Neural cell (in vitro differentiated cells): ENCODE measurements at regions not wholly inside any gene's neighbourhood (a gene's known extent, or its start where the extent isn't known, plus 50 kb on each side); places are given as distances from the start of the nearest gene placed in this dataset.

Experiments
- H2AFZ ChIP-seq: fragments of 200-600, 300-800 bp; sonication (generic), shearing (Covaris generic); 2 replicates; pipeline ENCODE4 v1.6.0; 2014; ENCODE audit warnings: low read depth, mild to moderate bottlenecking, antibody characterized with exemption, low read length, moderate library complexity
- H3F3A ChIP-seq: fragments of 200-600 bp; shearing (Covaris generic); 2 replicates; pipeline ENCODE4 v1.6.1; 2016; ENCODE audit warnings: mild to moderate bottlenecking, moderate library complexity, mixed read lengths, antibody characterized with exemption, low read length; ENCODE audit not compliant: insufficient read depth, poor library complexity, severe bottlenecking
- H3K27ac ChIP-seq: fragments of 200-600, 300-800 bp; sonication (generic), shearing (Covaris generic); 2 replicates; pipeline ENCODE4 v1.5.1; 2014; ENCODE audit warnings: mild to moderate bottlenecking, low read length, moderate library complexity
- H3K27me3 ChIP-seq: fragments of 300-800, 200-600 bp; sonication (generic), shearing (Covaris generic); 2 replicates; pipeline ENCODE4 v1.6.0; 2014; ENCODE audit warnings: mild to moderate bottlenecking, low read depth, low read length, moderate library complexity; ENCODE audit not compliant: insufficient read depth
- H3K36me3 ChIP-seq: fragments of 300-800, 200-600 bp; sonication (generic), shearing (Covaris generic); 2 replicates; pipeline ENCODE4 v1.5.1; 2014; ENCODE audit warnings: mild to moderate bottlenecking, antibody characterized with exemption, low read length, moderate library complexity; ENCODE audit not compliant: insufficient read depth
- H3K4me2 ChIP-seq: fragments of 300-800, 200-600 bp; sonication (generic), shearing (Covaris generic); 2 replicates; pipeline ENCODE4 v1.6.0; 2014; ENCODE audit warnings: mild to moderate bottlenecking, low read length
- H3K4me3 ChIP-seq: fragments of 300-800, 200-600 bp; sonication (generic), shearing (Covaris generic); 2 replicates; pipeline ENCODE4 v1.5.1; 2014; ENCODE audit warnings: mild to moderate bottlenecking, low read length, moderate library complexity
- H3K79me2 ChIP-seq: fragments of 200-600 bp; shearing (Covaris generic); replicated peaks from 2 replicates; pipeline ENCODE4 v1.6.0; 2014; ENCODE audit warnings: mild to moderate bottlenecking, low read length, moderate library complexity; ENCODE audit not compliant: insufficient read depth
- H3K9ac ChIP-seq: fragments of 300-800, 200-600 bp; sonication (generic), shearing (Covaris generic); 2 replicates; pipeline ENCODE4 v1.6.1; 2016; ENCODE audit warnings: mild to moderate bottlenecking, low read length, mixed read lengths
- H3K9me2 ChIP-seq: fragments of 200-600 bp; shearing (Covaris generic); 2 replicates; pipeline ENCODE4 v1.6.1; 2016; ENCODE audit warnings: mild to moderate bottlenecking, low read length, mixed read lengths; ENCODE audit not compliant: insufficient read depth
- H3K9me3 ChIP-seq: fragments of 200-600, 300-800 bp; sonication (generic), shearing (Covaris generic); 2 replicates; pipeline ENCODE4 v1.6.1; 2016; ENCODE audit warnings: mild to moderate bottlenecking, mixed run types, low read length, moderate library complexity, mixed read lengths
- H4K20me1 ChIP-seq: fragments of 200-600 bp; shearing (Covaris generic); 2 replicates; pipeline ENCODE4 v1.6.1; 2016; ENCODE audit warnings: mild to moderate bottlenecking, mixed run types; ENCODE audit not compliant: insufficient read depth
- CTCF ChIP-seq: fragments of 450-650 bp; IDR thresholded peaks from 2 replicates; pipeline ENCODE4 v1.5.1; 2014; ENCODE audit warnings: antibody characterized with exemption, mild to moderate bottlenecking, moderate library complexity; ENCODE audit not compliant: poor library complexity, severe bottlenecking
- EP300 ChIP-seq: fragments of 450-650 bp; conservative IDR thresholded peaks from 2 replicates; pipeline ENCODE4 v1.6.1; 2014; ENCODE audit warnings: antibody characterized with exemption, mild to moderate bottlenecking, moderate library complexity; ENCODE audit not compliant: poor library complexity, severe bottlenecking
- EZH2 ChIP-seq: fragments of 200-600, 300-800 bp; shearing (Covaris generic), sonication (generic); IDR thresholded peaks from 2 replicates; pipeline ENCODE4 v1.6.1; 2014; ENCODE audit warnings: antibody characterized with exemption, low read length, borderline replicate concordance, mild to moderate bottlenecking; ENCODE audit not compliant: insufficient read depth, poor library complexity, severe bottlenecking
- MXI1 ChIP-seq: fragments of 450-650 bp; conservative IDR thresholded peaks from 2 replicates; pipeline ENCODE4 v1.6.1; 2014; ENCODE audit warnings: antibody characterized with exemption, mild to moderate bottlenecking; ENCODE audit not compliant: poor library complexity, severe bottlenecking
- POLR2AphosphoS5 ChIP-seq: IDR thresholded peaks from 2 replicates; pipeline ENCODE4 v1.6.1; 2012
- RAD21 ChIP-seq: fragments of 450-650 bp; conservative IDR thresholded peaks from 2 replicates; pipeline ENCODE4 v1.6.1; 2014; ENCODE audit warnings: antibody characterized with exemption, mild to moderate bottlenecking, moderate library complexity
- REST ChIP-seq: IDR thresholded peaks from 2 replicates; pipeline ENCODE4 v1.6.1; 2012; ENCODE audit warnings: borderline replicate concordance
- SMC3 ChIP-seq: fragments of 450-650 bp; conservative IDR thresholded peaks from 2 replicates; pipeline ENCODE4 v1.6.1; 2014; ENCODE audit warnings: antibody characterized with exemption, mild to moderate bottlenecking, moderate library complexity; ENCODE audit not compliant: poor library complexity
- TAF1 ChIP-seq: IDR thresholded peaks from 2 replicates; pipeline ENCODE4 v1.6.1; 2012; ENCODE audit warnings: low read depth

- no peaks in the 10 kb centered on the region for H3K27me3 ChIP-seq
- TF ChIP-seq TAF1 (no peak), SMC3 (no peak), MXI1 (no peak), POLR2AphosphoS5 (no peak), EZH2 (no peak), CTCF (no peak), EP300 (no peak), REST (no peak), RAD21 (no peak)
These were observed 856.9 kb upstream of the FRG1 start for GRCh38 chr4:189083769-189084168.

GRCh38 chr4:189084671-189085070 lies 856.0 kb upstream of the FRG1 start:
- Histone ChIP-seq H4K20me1 (no peaks in the 10 kb centered on the region), H2AFZ (no peak overlapping the region), H3F3A (no peaks in the 10 kb centered on the region), H3K9ac (no peak overlapping the region), H3K27ac (no peak overlapping the region), H3K9me3 (no peaks in the 10 kb centered on the region), H3K36me3 (no peaks in the 10 kb centered on the region), H3K9me2 (no peaks in the 10 kb centered on the region), H3K4me3 (no peak overlapping the region), H3K79me2 (no peaks in the 10 kb centered on the region), H3K27me3 (no peaks in the 10 kb centered on the region), H3K4me2 (no peak overlapping the region)
- TF ChIP-seq MXI1 (no peak), EZH2 (no peak), POLR2AphosphoS5 (no peak), EP300 (no peak), REST (no peak), CTCF (no peak), SMC3 (no peak), TAF1 (no peak), RAD21 (no peak)

More at GRCh38 chr4:189083769-189084168, 856.9 kb upstream of the FRG1 start:
- H3F3A ChIP-seq: no peaks in the 10 kb centered on the region
- H3K9me3 ChIP-seq: no peaks in the 10 kb centered on the region
- no peak overlapping the region for H3K4me2 ChIP-seq
- no peak overlapping the region for H3K4me3 ChIP-seq
- H4K20me1 ChIP-seq: no peaks in the 10 kb centered on the region
- H2AFZ ChIP-seq: no peak overlapping the region
- H3K9ac ChIP-seq: no peak overlapping the region
- no peaks in the 10 kb centered on the region for H3K9me2 ChIP-seq
- no peak overlapping the region for H3K27ac ChIP-seq
- H3K79me2 ChIP-seq: no peaks in the 10 kb centered on the region
- H3K36me3 ChIP-seq: no peaks in the 10 kb centered on the region
